ENCODE measurements at regions not wholly inside any gene's neighbourhood (a gene's known extent, or its start where the extent isn't known, plus 50 kb on each side); places are given as distances from the start of the nearest gene placed in this dataset.

GRCh38 chr4:173821876-173822275 lies 291.8 kb upstream of the HAND2 start:
- no peak overlapping the region for H3K4me3 ChIP-seq (ENCODE audit: low read depth, low read length)
- H3K9me3 ChIP-seq (ENCODE audit: severe bottlenecking) = no peaks in the 10 kb centered on the region
- no peak for TF ChIP-seq CTCF (IDR thresholded peaks at IDR 0.05; ENCODE audit: low read depth, low read length)
- DNase-seq = no peak
- H3K36me3 ChIP-seq = no peaks in the 10 kb centered on the region
- no peaks in the 10 kb centered on the region for H3K27me3 ChIP-seq (ENCODE audit: insufficient read depth, low read depth, severe bottlenecking)
- H3K27ac ChIP-seq = no peak overlapping the region

GRCh38 chr4:173821036-173821435 lies 291.0 kb upstream of the HAND2 start:
- no peak overlapping the region for H3K27ac ChIP-seq
- TF ChIP-seq CTCF (IDR thresholded peaks at IDR 0.05; ENCODE audit: low read depth, low read length) = no peak
- no peak overlapping the region for H3K4me3 ChIP-seq (ENCODE audit: low read depth, low read length)
- H3K36me3 ChIP-seq = no peaks in the 10 kb centered on the region
- no peaks in the 10 kb centered on the region for H3K27me3 ChIP-seq (ENCODE audit: insufficient read depth, low read depth, severe bottlenecking)
- DNase-seq = no peak
- H3K9me3 ChIP-seq (ENCODE audit: severe bottlenecking) = no peaks in the 10 kb centered on the region

- no peaks in the 10 kb centered on the region for H3K9me3 ChIP-seq (ENCODE audit: severe bottlenecking)
- H3K27me3 ChIP-seq (ENCODE audit: insufficient read depth, low read depth, severe bottlenecking) = no peaks in the 10 kb centered on the region
- H3K36me3 ChIP-seq = no peaks in the 10 kb centered on the region
- DNase-seq = no peak
- no peak overlapping the region for H3K27ac ChIP-seq
- TF ChIP-seq CTCF (IDR thresholded peaks at IDR 0.05; ENCODE audit: low read depth, low read length) = no peak
- no peak overlapping the region for H3K4me3 ChIP-seq (ENCODE audit: low read depth, low read length)
Measured at GRCh38 chr4:173807347-173807746, 277.3 kb upstream of the HAND2 start.

- no peak for DNase-seq
- H3K4me3 ChIP-seq (ENCODE audit: low read depth, low read length) = no peak overlapping the region
- H3K27me3 ChIP-seq (ENCODE audit: insufficient read depth, low read depth, severe bottlenecking) = no peaks in the 10 kb centered on the region
- H3K9me3 ChIP-seq (ENCODE audit: severe bottlenecking) = no peaks in the 10 kb centered on the region
- H3K36me3 ChIP-seq = no peaks in the 10 kb centered on the region
- H3K27ac ChIP-seq = no peak overlapping the region
- TF ChIP-seq CTCF (IDR thresholded peaks at IDR 0.05; ENCODE audit: low read depth, low read length) = no peak
Measured at GRCh38 chr4:173805884-173806283, 275.9 kb upstream of the HAND2 start.

GRCh38 chr4:173802662-173803022 lies 272.6 kb upstream of the HAND2 start:
- Histone ChIP-seq H3K36me3 (no peaks in the 10 kb centered on the region), H3K9me3 (ENCODE audit: severe bottlenecking) (no peaks in the 10 kb centered on the region), H3K4me3 (ENCODE audit: low read depth, low read length) (no peak overlapping the region), H3K27ac (no peak overlapping the region), H3K27me3 (ENCODE audit: insufficient read depth, low read depth, severe bottlenecking) (no peaks in the 10 kb centered on the region)
- no peak for TF ChIP-seq CTCF (IDR thresholded peaks at IDR 0.05; ENCODE audit: low read depth, low read length)
- DNase-seq = no peak

- Histone ChIP-seq H3K27ac (no peak overlapping the region), H3K9me3 (ENCODE audit: severe bottlenecking) (no peaks in the 10 kb centered on the region), H3K36me3 (no peaks in the 10 kb centered on the region), H3K27me3 (ENCODE audit: insufficient read depth, low read depth, severe bottlenecking) (no peaks in the 10 kb centered on the region), H3K4me3 (ENCODE audit: low read depth, low read length) (no peak overlapping the region)
- peak; percentile 21 for DNase-seq
- TF ChIP-seq CTCF (IDR thresholded peaks at IDR 0.05; ENCODE audit: low read depth, low read length) = no peak
Measured at GRCh38 chr4:173801876-173802661, 272.0 kb upstream of the HAND2 start.
